NCI-H345 (cell line): ENCODE measurements at regions not wholly inside any gene's neighbourhood (a gene's known extent, or its start where the extent isn't known, plus 50 kb on each side); places are given as distances from the start of the nearest gene placed in this dataset.
A peak's percentile ranks its signal among the peaks of the same experiment; 100 is the strongest.

ENCODE experiments used
- DNase-seq: peaks from one replicate; lab custom pipeline; 2025; lab: John Stamatoyannopoulos, UW

- no peak for DNase-seq
Observed at GRCh38 chr1:98480271-98480670, 181.2 kb upstream of the SNX7 start.

GRCh38 chr1:98478121-98478520, 183.4 kb upstream of the SNX7 start:
- DNase-seq, result no peak

GRCh38 chr1:98472878-98473277, 188.6 kb upstream of the SNX7 start:
- DNase-seq, result no peak

GRCh38 chr1:98471633-98472032, 189.9 kb upstream of the SNX7 start:
- no peak for DNase-seq

GRCh38 chr1:98468111-98468717, 193.3 kb upstream of the SNX7 start:
- DNase-seq, result peak; percentile 23

GRCh38 chr1:98467586-98467985, 193.9 kb upstream of the SNX7 start:
- no peak for DNase-seq

- no peak for DNase-seq
Observed at GRCh38 chr1:98467122-98467521, 194.4 kb upstream of the SNX7 start.

- no peak for DNase-seq
Observed at GRCh38 chr1:98461873-98462385, 199.6 kb upstream of the SNX7 start.

GRCh38 chr1:98460136-98460535, 201.4 kb upstream of the SNX7 start:
- no peak for DNase-seq

- no peak for DNase-seq
Observed at GRCh38 chr1:98459486-98459870, 202.0 kb upstream of the SNX7 start.

GRCh38 chr1:98458511-98459485, 202.7 kb upstream of the SNX7 start:
- no peak for DNase-seq

GRCh38 chr1:98457248-98457647, 204.3 kb upstream of the SNX7 start:
- no peak for DNase-seq

- DNase-seq, result no peak
Observed at GRCh38 chr1:98454666-98455065, 206.9 kb upstream of the SNX7 start.

- DNase-seq, result no peak
Observed at GRCh38 chr1:98453066-98453465, 208.5 kb upstream of the SNX7 start.

GRCh38 chr1:98452162-98452561, 209.4 kb upstream of the SNX7 start:
- no peak for DNase-seq

- DNase-seq, result no peak
Observed at GRCh38 chr1:98441281-98441680, 220.2 kb upstream of the SNX7 start.

GRCh38 chr1:98439471-98439870, 222.1 kb upstream of the SNX7 start:
- no peak for DNase-seq

- no peak for DNase-seq
Observed at GRCh38 chr1:98437540-98437939, 224.0 kb upstream of the SNX7 start.

- DNase-seq, result no peak
Observed at GRCh38 chr1:98437011-98437410, 224.5 kb upstream of the SNX7 start.

- peak; percentile 96 for DNase-seq
Observed at GRCh38 chr1:98429965-98430443, 231.5 kb upstream of the SNX7 start.

GRCh38 chr1:98428864-98429263, 232.7 kb upstream of the SNX7 start:
- no peak for DNase-seq

GRCh38 chr1:98427664-98428063, 233.9 kb upstream of the SNX7 start:
- no peak for DNase-seq

- DNase-seq, result no peak
Observed at GRCh38 chr1:98426092-98426491, 235.4 kb upstream of the SNX7 start.
